K562 (cell line): ENCODE measurements at regions not wholly inside any gene's neighbourhood (a gene's known extent, or its start where the extent isn't known, plus 50 kb on each side); places are given as distances from the start of the nearest gene placed in this dataset.

Experiments
- CBX8 ChIP-seq: fragments of 200-600 bp; sonication (generic); IDR thresholded peaks from 2 replicates; pipeline ENCODE4 v1.6.1; 2012; ENCODE audit warnings: borderline replicate concordance, mixed run types, low read depth, mild to moderate bottlenecking, moderate library complexity, mixed read lengths, low read length, control low read depth, inconsistent platforms; ENCODE audit not compliant: poor library complexity, severe bottlenecking; ENCODE audit errors: extremely low read depth
- FOS ChIP-seq: IDR thresholded peaks from 3 replicates; pipeline ENCODE4 v1.6.1; 2011; ENCODE audit not compliant: insufficient read length; ENCODE audit errors: extremely low read depth
- GABPA ChIP-seq: fragments of 200-800 bp; sonication (Bioruptor generic); conservative IDR thresholded peaks from 2 replicates; pipeline ENCODE4 v1.6.1; 2016; ENCODE audit warnings: low read depth, missing genetic modification characterization, missing compliant biosample characterization
- NCOA1 ChIP-seq: fragments of 450-650 bp; IDR thresholded peaks from 2 replicates; pipeline ENCODE4 v1.6.1; 2016; ENCODE audit warnings: low read depth
- NR2C2 ChIP-seq, 2 experiments: fragments of 200-800 bp in 1 of 2; sonication (Bioruptor generic) in 1 of 2; sonication (generic) in 1 of 2; formaldehyde crosslinking in 1 of 2; IDR thresholded peaks; 2 replicates each; pipeline versions ENCODE4 v1.6.1 to v1.8.0; 2016 to 2022; ENCODE audit warnings: mild to moderate bottlenecking in 1 of 2, missing compliant biosample characterization in 1 of 2, missing genetic modification characterization in 1 of 2, missing genetic modification reagents in 1 of 2
- SIX5 ChIP-seq, 2 experiments: IDR thresholded peaks; 2 replicates each; pipeline ENCODE4 v1.6.1; 2011; ENCODE audit warnings: low read length in 2 of 2, borderline replicate concordance in 1 of 2, low read depth in 1 of 2, mild to moderate bottlenecking in 1 of 2, moderate library complexity in 1 of 2; ENCODE audit not compliant: insufficient read depth in 1 of 2
- ZNF143 ChIP-seq: sonication (generic); formaldehyde crosslinking; IDR thresholded peaks from 2 replicates; pipeline ENCODE4 v1.9.0; 2022; ENCODE audit warnings: mild to moderate bottlenecking, missing genetic modification reagents
- TF ChIP-seq, protein P1 (sequence below): sonication (generic); formaldehyde crosslinking; IDR thresholded peaks from 2 replicates; pipeline ENCODE4 v1.9.0; 2022; ENCODE audit warnings: mild to moderate bottlenecking, missing genetic modification reagents
- TF ChIP-seq, protein P2 (sequence below), 2 experiments: fragments of 450-650 bp; formaldehyde crosslinking in 1 of 2; IDR thresholded peaks; 2 replicates each; pipeline versions ENCODE4 v1.4.0 to v1.6.1; 2014 to 2020; ENCODE audit warnings: mild to moderate bottlenecking in 2 of 2, borderline replicate concordance in 1 of 2, low read depth in 1 of 2
- TF ChIP-seq, protein P3 (sequence below): fragments of 450-650 bp; formaldehyde crosslinking; IDR thresholded peaks from 2 replicates; pipeline ENCODE4 v1.4.0; 2020; ENCODE audit warnings: mild to moderate bottlenecking, mixed read lengths

DNA sequence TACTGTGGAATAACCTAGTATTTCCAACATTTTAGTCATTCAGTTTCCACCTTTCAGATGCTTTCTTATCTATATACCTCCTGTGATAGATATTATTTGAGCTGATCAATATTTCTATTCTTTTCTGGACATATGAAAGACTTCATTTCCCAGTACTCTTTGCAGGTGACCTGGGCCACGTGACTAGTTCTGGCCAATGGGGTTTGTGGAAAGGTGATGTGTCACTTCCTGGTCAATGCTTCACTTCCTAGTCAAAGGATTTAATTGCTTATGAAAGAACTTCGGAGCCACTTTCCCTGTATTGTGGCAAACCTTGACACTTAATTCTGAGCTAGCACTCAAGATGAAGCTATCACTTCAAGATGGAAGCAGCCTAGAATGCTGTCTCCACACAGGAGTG is 248.9 kb upstream of the FOXF1 start (continued):
- TF ChIP-seq SIX5 (IDR thresholded peaks at IDR 0.05; ENCODE audit: borderline replicate concordance in 1 of 2, insufficient read depth in 1 of 2, low read depth in 1 of 2, low read length in 2 of 2) (peak in 1 of 2 experiments; percentile 26; a peak in 1 of 4 replicates), NR2C2 (CRISPR knock-in tag; IDR thresholded peaks at IDR 0.05) (no peak), NR2C2 (tag; IDR thresholded peaks at IDR 0.05) (peak; percentile 95), NCOA1 (no peak), ZNF143 (CRISPR knock-in tag) (0 out of 2 replicates have a peak, but pooled peaks have one; percentile 39), GABPA (tag) (peak; percentile 73), FOS (peak; percentile 21), CBX8 (no peak)
- TF ChIP-seq, protein P1, sequence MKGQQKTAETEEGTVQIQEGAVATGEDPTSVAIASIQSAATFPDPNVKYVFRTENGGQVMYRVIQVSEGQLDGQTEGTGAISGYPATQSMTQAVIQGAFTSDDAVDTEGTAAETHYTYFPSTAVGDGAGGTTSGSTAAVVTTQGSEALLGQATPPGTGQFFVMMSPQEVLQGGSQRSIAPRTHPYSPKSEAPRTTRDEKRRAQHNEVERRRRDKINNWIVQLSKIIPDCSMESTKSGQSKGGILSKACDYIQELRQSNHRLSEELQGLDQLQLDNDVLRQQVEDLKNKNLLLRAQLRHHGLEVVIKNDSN (CRISPR knock-in tag), result peak; percentile 72
- TF ChIP-seq, protein P2, sequence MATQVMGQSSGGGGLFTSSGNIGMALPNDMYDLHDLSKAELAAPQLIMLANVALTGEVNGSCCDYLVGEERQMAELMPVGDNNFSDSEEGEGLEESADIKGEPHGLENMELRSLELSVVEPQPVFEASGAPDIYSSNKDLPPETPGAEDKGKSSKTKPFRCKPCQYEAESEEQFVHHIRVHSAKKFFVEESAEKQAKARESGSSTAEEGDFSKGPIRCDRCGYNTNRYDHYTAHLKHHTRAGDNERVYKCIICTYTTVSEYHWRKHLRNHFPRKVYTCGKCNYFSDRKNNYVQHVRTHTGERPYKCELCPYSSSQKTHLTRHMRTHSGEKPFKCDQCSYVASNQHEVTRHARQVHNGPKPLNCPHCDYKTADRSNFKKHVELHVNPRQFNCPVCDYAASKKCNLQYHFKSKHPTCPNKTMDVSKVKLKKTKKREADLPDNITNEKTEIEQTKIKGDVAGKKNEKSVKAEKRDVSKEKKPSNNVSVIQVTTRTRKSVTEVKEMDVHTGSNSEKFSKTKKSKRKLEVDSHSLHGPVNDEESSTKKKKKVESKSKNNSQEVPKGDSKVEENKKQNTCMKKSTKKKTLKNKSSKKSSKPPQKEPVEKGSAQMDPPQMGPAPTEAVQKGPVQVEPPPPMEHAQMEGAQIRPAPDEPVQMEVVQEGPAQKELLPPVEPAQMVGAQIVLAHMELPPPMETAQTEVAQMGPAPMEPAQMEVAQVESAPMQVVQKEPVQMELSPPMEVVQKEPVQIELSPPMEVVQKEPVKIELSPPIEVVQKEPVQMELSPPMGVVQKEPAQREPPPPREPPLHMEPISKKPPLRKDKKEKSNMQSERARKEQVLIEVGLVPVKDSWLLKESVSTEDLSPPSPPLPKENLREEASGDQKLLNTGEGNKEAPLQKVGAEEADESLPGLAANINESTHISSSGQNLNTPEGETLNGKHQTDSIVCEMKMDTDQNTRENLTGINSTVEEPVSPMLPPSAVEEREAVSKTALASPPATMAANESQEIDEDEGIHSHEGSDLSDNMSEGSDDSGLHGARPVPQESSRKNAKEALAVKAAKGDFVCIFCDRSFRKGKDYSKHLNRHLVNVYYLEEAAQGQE (IDR thresholded peaks at IDR 0.05; ENCODE audit: borderline replicate concordance), result peak; percentile 13; the same call in 1 of the 2 replicates
- TF ChIP-seq, protein P2 (CRISPR knock-in tag; IDR thresholded peaks at IDR 0.05; ENCODE audit: low read depth), result no peak
- TF ChIP-seq, protein P3, sequence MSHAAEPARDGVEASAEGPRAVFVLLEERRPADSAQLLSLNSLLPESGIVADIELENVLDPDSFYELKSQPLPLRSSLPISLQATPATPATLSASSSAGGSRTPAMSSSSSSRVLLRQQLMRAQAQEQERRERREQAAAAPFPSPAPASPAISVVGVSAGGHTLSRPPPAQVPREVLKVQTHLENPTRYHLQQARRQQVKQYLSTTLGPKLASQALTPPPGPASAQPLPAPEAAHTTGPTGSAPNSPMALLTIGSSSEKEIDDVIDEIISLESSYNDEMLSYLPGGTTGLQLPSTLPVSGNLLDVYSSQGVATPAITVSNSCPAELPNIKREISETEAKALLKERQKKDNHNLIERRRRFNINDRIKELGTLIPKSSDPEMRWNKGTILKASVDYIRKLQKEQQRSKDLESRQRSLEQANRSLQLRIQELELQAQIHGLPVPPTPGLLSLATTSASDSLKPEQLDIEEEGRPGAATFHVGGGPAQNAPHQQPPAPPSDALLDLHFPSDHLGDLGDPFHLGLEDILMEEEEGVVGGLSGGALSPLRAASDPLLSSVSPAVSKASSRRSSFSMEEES (CRISPR knock-in tag), result peak; percentile 65
